ENCODE measurements at regions not wholly inside any gene's neighbourhood (a gene's known extent, or its start where the extent isn't known, plus 50 kb on each side); places are given as distances from the start of the nearest gene placed in this dataset.

GRCh38 chr5:144778561-144778960 lies 607.9 kb downstream of the KCTD16 start (continued):
- no peak for TF ChIP-seq SFPQ (IDR thresholded peaks at IDR 0.05; ENCODE audit: low read depth, low read length)
- TF ChIP-seq ZNF57 (CRISPR knock-in tag; IDR thresholded peaks at IDR 0.05) = no peak
- TF ChIP-seq ZNF644 (tag; IDR thresholded peaks at IDR 0.05; ENCODE audit: low read depth) = no peak
- TF ChIP-seq SOX6 (IDR thresholded peaks at IDR 0.05) = no peak
- TF ChIP-seq CC2D1A (IDR thresholded peaks at IDR 0.05) = no peak
- TF ChIP-seq, protein P1, sequence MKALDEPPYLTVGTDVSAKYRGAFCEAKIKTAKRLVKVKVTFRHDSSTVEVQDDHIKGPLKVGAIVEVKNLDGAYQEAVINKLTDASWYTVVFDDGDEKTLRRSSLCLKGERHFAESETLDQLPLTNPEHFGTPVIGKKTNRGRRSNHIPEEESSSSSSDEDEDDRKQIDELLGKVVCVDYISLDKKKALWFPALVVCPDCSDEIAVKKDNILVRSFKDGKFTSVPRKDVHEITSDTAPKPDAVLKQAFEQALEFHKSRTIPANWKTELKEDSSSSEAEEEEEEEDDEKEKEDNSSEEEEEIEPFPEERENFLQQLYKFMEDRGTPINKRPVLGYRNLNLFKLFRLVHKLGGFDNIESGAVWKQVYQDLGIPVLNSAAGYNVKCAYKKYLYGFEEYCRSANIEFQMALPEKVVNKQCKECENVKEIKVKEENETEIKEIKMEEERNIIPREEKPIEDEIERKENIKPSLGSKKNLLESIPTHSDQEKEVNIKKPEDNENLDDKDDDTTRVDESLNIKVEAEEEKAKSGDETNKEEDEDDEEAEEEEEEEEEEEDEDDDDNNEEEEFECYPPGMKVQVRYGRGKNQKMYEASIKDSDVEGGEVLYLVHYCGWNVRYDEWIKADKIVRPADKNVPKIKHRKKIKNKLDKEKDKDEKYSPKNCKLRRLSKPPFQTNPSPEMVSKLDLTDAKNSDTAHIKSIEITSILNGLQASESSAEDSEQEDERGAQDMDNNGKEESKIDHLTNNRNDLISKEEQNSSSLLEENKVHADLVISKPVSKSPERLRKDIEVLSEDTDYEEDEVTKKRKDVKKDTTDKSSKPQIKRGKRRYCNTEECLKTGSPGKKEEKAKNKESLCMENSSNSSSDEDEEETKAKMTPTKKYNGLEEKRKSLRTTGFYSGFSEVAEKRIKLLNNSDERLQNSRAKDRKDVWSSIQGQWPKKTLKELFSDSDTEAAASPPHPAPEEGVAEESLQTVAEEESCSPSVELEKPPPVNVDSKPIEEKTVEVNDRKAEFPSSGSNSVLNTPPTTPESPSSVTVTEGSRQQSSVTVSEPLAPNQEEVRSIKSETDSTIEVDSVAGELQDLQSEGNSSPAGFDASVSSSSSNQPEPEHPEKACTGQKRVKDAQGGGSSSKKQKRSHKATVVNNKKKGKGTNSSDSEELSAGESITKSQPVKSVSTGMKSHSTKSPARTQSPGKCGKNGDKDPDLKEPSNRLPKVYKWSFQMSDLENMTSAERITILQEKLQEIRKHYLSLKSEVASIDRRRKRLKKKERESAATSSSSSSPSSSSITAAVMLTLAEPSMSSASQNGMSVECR (CRISPR knock-in tag; IDR thresholded peaks at IDR 0.05) = no peak
- no peak for TF ChIP-seq TCF7 (IDR thresholded peaks at IDR 0.05; ENCODE audit: borderline replicate concordance)
- TF ChIP-seq SP2 (IDR thresholded peaks at IDR 0.05; ENCODE audit: extremely low read depth, low read depth, low read length, poor library complexity, severe bottlenecking) = no peak
- no peak for TF ChIP-seq YBX1 (IDR thresholded peaks at IDR 0.05)

Measured in K562 (cell line).